ENCODE measurements at regions not wholly inside any gene's neighbourhood (a gene's known extent, or its start where the extent isn't known, plus 50 kb on each side); places are given as distances from the start of the nearest gene placed in this dataset.

DNA sequence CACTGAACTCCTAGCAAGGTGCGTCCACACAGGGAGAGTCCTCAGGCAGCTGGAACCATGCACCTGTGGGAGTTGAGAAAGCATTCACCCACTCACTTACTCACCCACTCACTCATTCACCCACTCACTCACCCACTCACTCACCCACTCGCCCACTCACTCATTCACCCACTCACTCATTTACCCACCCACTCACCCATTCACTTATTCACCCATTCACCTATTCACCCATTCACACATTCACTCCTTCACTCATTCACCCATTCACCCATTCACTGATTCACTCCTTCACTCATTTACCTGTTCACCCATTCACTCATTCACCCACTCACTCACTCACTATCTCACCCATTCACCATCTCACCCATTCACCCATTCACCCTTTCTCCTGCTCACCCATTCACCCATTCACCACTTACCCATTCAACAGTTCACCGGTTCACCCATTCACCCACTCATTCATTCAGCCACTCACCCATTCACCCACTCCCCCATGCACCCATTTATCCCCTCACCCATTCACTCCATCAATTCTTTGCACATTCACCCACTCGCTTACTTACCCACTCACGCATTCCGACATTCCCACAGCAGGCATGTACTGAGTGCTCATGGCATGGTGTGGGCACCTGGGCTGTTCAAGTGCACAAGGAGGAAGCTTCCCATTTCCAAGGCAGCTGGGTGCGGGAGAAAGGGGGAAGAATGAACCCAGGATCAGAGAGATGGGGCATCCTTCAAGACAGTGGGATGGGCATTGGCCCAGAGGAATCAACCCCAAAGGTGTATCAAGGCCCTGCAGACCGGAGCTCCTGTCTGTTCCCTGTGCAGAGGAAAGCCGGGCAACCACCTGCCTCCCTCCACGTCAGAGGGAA is 135.2 kb upstream of the C14orf180 start:
- Histone ChIP-seq H3K36me3 (ENCODE audit: control insufficient read depth in 4 of 4, insufficient read depth in 3 of 4, low read depth in 1 of 4, low read length in 3 of 4) (no peaks in the 10 kb centered on the region), H3K27ac (ENCODE audit: low read depth in 1 of 2, low read length in 2 of 2) (no peak overlapping the region), H3K4me1 (ENCODE audit: control insufficient read depth in 4 of 4, insufficient read depth in 4 of 4, low read length in 3 of 4) (no peaks in the 10 kb centered on the region), H3K9ac (ENCODE audit: low read depth in 1 of 2, low read length in 2 of 2) (no peak overlapping the region), H3K27me3 (ENCODE audit: control insufficient read depth in 4 of 4, insufficient read depth in 4 of 4, low read length in 3 of 4) (peaks cover 0 to 2% (median 1%) of the 10 kb centered on the region in 4 donors), H3K4me3 (ENCODE audit: low read depth in 1 of 3, low read length in 3 of 3) (no peak overlapping the region), H3K9me3 (ENCODE audit: control insufficient read depth in 4 of 4, low read length in 3 of 4) (peaks cover 0 to 8% (median 4%) of the 10 kb centered on the region in 4 donors)
- no peak for TF ChIP-seq HNF4A (conservative IDR thresholded peaks at IDR 0.05)
- no peak for TF ChIP-seq YY1 (IDR thresholded peaks at IDR 0.05)
- no peak for TF ChIP-seq CTCF (IDR thresholded peaks at IDR 0.05; ENCODE audit: low read depth, low read length, missing input control)
- TF ChIP-seq FOXA1 (IDR thresholded peaks at IDR 0.05) = no peak
- no peak for TF ChIP-seq MAX (IDR thresholded peaks at IDR 0.05)
- no peak for TF ChIP-seq ZBTB33 (IDR thresholded peaks at IDR 0.05)
- no peak for TF ChIP-seq TAF1 (conservative IDR thresholded peaks at IDR 0.05)
- TF ChIP-seq RXRA (IDR thresholded peaks at IDR 0.05) = no peak
- no peak for TF ChIP-seq REST (IDR thresholded peaks at IDR 0.05)
- no peak for TF ChIP-seq SP1 (IDR thresholded peaks at IDR 0.05)
- no peak for TF ChIP-seq HNF4G (IDR thresholded peaks at IDR 0.05)
- DNase-seq (ENCODE audit: low spot score) = no peak
- 79% methylated on average over 10 of the region's 10 CpGs for WGBS

DNA sequence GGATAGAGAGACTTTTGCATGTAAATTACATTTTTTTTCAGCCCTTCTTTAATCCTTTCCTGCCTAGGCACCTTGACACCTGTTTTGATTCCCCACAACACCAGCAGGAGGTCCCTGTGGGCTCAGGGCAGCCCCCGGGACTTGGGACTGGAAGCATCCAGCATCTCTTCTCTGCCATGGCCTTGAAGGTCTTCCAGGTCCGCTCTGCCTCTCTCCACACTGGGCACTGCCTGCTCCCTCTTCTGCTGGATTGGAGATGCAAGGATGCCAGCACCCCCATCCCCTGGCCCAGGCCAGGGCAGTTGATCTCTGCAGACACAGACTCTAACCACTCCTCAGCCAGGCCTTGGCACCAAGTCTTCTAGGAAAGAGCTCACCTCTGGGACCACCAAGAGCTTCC is 134.5 kb upstream of the C14orf180 start:
- 81% methylated on average over 2 of the region's 2 CpGs for WGBS
- H3K27ac ChIP-seq (ENCODE audit: low read depth in 1 of 2, low read length in 2 of 2) = no peak overlapping the region
- DNase-seq (ENCODE audit: low spot score) = peak; percentile 24
- TF ChIP-seq FOXA2 (IDR thresholded peaks at IDR 0.05) (no peak), GABPA (IDR thresholded peaks at IDR 0.05 in 1 of 2, conservative IDR thresholded peaks at IDR 0.05 in 1 of 2) (no peak), NR2F2 (IDR thresholded peaks at IDR 0.05) (no peak), HNF4A (conservative IDR thresholded peaks at IDR 0.05) (no peak), JUND (IDR thresholded peaks at IDR 0.05) (no peak), ATF3 (IDR thresholded peaks at IDR 0.05) (no peak), RXRA (IDR thresholded peaks at IDR 0.05) (no peak), HNF4G (IDR thresholded peaks at IDR 0.05) (no peak), SP1 (IDR thresholded peaks at IDR 0.05) (no peak), YY1 (IDR thresholded peaks at IDR 0.05) (no peak), RAD21 (IDR thresholded peaks at IDR 0.05) (no peak), CTCF (IDR thresholded peaks at IDR 0.05; ENCODE audit: low read depth, low read length, missing input control) (no peak), EGR1 (IDR thresholded peaks at IDR 0.05; ENCODE audit: low read depth in 2 of 2) (no peak), ZBTB33 (IDR thresholded peaks at IDR 0.05) (no peak), TAF1 (conservative IDR thresholded peaks at IDR 0.05) (no peak), MAX (IDR thresholded peaks at IDR 0.05) (no peak)

More for the DNA sequence above, 134.5 kb upstream of the C14orf180 start:
- Histone ChIP-seq H3K36me3 (ENCODE audit: control insufficient read depth in 4 of 4, insufficient read depth in 3 of 4, low read depth in 1 of 4, low read length in 3 of 4) (no peaks in the 10 kb centered on the region), H3K9ac (ENCODE audit: low read depth in 1 of 2, low read length in 2 of 2) (no peak overlapping the region), H3K4me1 (ENCODE audit: control insufficient read depth in 4 of 4, insufficient read depth in 4 of 4, low read length in 3 of 4) (no peaks in the 10 kb centered on the region), H3K27me3 (ENCODE audit: control insufficient read depth in 4 of 4, insufficient read depth in 4 of 4, low read length in 3 of 4) (peaks cover 0 to 2% (median 1%) of the 10 kb centered on the region in 4 donors), H3K4me3 (ENCODE audit: low read depth in 1 of 3, low read length in 3 of 3) (no peak overlapping the region), H3K9me3 (ENCODE audit: control insufficient read depth in 4 of 4, low read length in 3 of 4) (peaks cover 0 to 8% (median 4%) of the 10 kb centered on the region in 4 donors)
